HG03378 (cell line): ENCODE measurements at regions not wholly inside any gene's neighbourhood (a gene's known extent, or its start where the extent isn't known, plus 50 kb on each side); places are given as distances from the start of the nearest gene placed in this dataset.

Experiments used
- ATAC-seq: cut with Tn5 transposase; IDR thresholded peaks from one replicate; pipeline ENCODE4 v1.9.1; 2021; ENCODE audit warnings: mild to moderate bottlenecking, moderate library complexity; ENCODE audit not compliant: unreplicated experiment

DNA sequence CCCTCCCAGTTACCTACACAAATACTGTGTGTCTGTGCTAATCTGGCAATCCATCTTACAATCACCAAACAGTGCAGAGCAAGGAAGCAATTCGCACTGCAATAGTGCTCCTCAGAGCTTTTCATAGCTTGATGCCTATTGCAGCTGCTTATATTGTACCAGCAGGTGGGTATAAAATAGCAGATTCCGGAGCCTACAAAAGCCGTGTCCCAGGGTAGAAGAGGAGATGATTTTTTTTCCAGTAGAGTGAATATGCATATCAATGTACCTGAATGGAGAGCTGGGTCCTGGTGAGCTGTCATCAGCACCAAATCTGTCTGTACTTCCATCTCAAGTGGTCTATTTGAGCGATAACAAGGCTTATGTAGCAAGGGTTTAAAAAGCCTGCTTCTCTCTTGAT lies 668.4 kb downstream of the DIAPH3 start:
- no peak for ATAC-seq

DNA sequence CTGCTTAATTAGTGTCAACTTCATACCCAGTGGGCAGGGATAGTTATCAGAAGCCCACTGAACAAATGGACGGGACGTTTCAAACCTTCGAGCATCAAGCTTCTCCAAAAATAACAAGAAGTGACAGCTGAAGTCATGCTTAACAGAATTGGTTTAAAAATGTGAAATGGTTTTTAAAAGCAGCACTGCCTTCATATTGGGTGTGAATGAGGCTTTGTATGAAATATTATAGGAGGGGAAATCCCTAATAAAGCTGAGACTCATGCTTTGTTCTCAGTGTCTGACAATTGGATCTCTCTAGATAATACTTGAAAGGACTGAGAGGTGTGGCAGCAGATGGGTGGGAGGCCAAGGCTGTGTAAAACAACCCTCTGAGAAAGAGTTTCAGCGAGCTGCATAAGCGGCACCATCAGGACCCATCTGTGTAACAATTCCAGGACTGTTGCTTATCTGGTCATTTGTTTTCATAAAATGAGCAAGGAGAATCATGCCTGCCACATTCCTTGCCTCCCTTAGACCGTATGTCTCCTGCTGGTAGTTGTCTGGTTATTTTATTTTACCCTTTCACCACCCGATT lies 667.7 kb downstream of the DIAPH3 start:
- ATAC-seq: no peak

DNA sequence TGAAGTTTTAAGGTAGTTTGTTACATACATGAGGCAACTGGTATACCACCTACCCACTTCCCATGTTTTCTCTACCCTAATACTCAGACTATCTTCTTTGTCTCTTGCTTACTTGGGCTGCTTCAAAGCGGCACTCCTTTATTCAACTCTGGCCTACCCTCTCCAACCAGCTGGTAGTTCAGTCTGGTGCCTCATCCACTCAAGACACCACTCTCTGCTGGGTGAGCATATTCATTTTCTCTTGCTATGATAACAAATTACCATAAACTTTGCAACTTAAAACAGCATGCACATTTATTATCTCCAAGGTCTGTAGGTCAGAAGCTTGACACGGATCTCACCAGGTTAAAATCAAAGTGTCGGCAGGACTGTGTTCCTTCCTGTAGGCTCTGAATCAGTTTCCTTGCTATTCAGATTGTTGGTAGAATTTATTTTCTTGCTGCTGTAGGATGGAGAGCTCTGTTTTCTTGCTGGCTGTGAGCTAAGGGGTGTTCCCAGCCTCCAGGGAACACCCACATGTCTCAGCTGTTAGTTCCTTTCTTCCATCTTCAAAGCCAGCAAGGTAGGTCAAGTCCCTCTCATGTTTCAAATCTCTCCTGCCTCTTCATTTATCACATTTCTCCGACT lies 666.0 kb downstream of the DIAPH3 start:
- ATAC-seq: no peak

DNA sequence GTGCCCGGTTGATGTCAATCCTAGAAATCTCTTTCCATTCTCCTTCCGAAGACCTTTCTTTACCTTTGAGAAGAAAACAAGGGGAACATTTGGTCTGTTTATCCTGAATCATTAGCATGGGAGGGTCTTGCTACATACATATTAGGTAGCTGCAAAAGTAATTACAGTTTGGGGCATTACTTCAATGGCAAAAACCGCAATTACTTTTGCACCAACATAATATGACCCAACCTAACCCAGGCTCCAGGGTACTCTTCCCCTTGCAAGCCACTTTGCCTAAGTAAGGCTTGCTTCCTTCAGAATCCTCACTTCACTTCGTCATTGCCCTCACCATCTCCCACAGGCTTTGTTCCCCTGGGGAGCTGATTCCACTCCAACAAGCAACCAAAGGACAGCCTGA lies 662.7 kb downstream of the DIAPH3 start:
- no peak for ATAC-seq

DNA sequence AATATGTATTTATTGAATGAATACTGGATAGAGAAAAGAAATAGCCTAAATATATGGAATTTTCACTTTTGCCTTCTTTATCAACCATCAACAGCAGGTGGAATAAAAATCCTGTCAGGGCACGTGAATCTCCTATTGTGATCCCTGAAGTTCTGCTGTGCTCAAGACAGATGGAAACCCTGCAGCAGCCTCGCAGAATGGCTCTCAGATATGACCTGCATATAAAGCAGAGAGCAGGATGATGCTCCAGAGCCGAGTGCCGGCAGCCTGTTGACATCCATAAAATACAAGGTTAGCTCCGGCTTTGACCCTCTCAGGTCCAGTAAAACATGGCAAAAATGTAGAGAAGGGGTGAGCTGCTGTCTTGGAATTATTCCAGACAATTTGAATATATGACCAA lies 659.3 kb downstream of the DIAPH3 start:
- no peak for ATAC-seq

DNA sequence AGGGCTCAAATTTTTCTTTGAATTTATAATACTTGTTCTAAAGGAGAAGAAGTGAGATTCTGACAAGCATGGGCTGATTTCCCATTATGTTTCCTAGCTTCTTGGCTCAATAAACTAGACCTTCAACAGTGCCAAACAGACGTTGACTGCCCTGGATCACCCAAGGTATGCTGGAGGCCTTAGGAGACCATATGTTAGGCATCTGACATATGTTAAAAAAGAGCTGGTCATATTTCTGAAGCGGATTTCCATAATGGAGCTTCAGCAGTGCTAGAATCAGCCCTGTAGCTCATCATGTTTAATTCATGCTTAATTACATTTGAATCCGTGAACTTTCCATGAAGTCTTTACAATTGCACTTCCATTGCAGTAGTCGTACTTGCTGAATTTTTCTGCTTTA lies 653.3 kb downstream of the DIAPH3 start:
- no peak for ATAC-seq

DNA sequence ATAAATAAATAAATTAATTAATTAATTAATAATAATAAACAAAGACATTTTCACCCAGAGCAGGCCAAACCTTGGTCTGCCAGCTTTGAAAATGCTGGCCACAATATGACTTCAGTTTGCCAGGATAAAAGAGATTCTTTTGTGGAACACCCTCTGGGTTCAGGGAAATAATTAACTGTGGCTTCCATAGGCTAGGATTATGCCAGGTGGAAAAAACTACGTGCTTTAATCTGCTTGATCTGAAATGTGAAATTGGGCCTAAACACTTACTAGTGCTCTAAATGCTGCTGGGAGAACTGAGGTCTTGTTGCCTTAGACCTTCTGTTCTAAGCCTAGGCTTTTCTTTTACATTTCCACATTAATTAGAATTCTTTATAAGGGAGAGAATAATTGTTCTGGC lies 650.0 kb downstream of the DIAPH3 start:
- ATAC-seq: no peak

DNA sequence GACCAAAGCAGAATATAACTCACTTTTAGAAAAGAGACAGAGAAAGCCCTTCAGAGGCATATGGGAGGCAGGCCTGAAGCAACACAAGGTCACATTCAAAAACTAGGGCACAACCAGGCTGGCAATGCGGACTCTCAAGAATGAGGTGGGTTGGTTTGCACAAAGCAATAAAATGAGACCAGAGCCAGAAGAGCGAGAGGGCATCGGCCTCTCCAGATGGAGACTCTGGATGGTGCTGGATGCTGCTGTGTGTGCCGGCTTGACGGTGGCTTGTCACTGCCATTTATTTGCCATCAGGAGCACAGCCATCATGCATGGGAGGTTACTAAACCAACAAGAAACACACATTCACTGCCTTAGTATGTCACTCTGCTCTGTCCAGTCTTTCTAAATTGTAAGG lies 649.4 kb downstream of the DIAPH3 start:
- no peak for ATAC-seq

DNA sequence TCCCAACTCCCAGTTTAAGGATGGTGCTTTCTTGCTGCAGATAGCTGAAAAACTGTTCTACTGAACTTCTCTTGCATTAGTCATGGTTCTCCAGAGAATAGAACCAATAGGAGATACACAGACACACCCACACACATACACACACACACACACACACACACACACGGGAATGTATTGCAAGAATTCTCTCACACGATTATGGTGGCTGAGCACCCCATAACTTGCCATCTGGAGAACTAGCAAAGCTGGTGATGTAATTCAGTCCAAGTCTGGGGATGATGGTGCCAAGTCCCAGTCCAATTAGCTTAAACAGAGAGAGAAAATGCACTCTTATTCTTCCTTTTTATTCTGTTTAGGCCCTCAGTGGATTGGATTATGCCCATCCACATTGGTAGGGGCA lies 643.9 kb downstream of the DIAPH3 start:
- no peak for ATAC-seq

DNA sequence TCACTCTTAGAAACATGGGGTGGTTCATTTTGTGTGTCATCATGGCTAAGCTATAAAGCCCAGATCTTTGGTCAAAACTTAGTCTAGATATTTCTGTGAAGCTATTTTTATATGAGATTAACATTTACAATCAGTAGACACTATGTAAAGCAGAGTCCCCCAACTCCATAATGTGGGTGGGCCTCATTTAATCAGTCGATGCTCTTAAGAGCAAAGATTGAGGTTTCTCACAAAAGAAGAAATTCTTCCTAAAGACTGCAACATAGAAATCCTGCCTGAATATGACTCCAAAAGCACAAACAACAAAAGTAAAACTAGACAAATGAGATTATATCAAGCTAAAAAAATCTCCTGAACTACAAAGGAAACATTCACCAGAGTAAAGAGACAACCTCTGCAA lies 642.2 kb downstream of the DIAPH3 start:
- no peak for ATAC-seq

DNA sequence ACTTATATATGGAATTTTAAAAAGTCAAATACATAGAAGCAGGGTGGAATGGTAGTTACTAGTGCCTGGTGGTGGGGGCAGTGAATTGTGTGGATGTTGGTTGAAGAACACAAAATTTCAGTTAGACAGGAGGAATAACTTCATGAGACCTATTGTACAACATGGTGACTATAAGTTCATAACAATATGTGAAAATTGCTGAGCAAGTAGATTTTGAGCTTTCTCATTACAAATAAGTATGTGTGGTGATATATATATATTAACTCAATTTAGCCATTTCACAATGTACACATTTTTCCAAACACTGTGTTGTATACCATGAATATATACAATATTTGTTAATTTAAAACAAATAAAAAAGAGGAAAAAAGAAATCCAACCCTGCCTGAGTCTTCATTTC lies 641.1 kb downstream of the DIAPH3 start:
- ATAC-seq: no peak

DNA sequence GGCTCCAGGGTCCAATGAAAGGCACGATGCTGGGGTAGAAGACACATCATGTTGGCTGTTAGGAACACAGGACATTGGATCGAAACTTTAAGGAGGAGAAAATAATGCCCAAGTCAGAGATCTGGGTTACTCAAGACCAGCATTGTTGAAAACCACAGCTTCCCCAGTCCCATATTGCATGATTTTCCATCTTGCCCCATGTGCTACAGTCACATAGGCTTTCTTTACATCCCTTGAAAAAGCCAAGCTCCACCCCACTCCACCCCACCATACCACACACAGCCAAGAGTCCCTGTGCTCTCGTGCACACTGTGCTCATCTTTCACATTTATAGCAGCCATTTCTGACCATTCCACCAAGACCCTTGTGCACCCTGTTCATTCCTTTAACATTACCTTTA lies 636.2 kb downstream of the DIAPH3 start:
- no peak for ATAC-seq

DNA sequence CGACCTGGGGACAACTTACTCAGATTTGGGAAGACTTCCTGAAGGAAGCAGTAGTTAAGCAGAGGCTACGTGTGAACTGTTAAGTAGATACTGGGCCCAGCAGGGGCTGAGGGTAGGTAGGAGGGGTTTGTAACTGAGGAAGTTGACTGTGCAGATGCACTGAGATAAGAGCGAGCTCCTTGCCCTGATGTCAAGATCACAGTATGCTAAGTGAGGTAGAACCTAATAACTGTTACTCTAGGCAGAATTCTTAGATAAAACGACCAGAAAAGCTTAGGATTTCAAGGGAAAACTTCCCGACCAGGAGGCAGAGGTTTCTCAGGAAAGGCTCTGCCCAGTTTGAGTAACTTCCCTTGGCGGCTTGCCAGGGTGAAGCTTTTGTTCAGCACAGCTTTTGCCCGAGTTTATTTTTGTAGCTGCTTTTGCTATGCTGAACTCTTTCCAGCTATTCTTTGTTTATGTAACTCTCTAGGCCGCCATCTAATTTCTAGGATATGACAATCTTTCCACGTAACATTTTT lies 632.1 kb downstream of the DIAPH3 start:
- ATAC-seq: peak; percentile 72

DNA sequence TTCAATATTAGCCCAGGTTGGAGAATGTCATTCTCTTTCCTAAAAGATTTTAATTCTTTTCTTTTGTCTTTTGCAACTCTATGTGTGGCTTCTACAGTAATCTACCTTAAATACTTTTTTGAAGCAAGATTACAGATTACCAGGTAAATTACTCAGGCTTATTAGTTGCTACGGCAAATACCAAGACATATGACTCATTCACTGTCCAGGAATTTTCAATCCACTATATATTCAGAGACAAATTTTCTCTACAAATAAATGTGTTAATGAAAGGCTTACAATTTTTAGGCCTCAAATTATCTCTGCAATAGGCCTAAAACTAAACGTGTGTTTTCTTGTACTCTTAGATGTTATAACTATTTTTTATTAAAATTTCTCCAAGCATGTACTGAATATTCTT lies 631.3 kb downstream of the DIAPH3 start:
- ATAC-seq: no peak

DNA sequence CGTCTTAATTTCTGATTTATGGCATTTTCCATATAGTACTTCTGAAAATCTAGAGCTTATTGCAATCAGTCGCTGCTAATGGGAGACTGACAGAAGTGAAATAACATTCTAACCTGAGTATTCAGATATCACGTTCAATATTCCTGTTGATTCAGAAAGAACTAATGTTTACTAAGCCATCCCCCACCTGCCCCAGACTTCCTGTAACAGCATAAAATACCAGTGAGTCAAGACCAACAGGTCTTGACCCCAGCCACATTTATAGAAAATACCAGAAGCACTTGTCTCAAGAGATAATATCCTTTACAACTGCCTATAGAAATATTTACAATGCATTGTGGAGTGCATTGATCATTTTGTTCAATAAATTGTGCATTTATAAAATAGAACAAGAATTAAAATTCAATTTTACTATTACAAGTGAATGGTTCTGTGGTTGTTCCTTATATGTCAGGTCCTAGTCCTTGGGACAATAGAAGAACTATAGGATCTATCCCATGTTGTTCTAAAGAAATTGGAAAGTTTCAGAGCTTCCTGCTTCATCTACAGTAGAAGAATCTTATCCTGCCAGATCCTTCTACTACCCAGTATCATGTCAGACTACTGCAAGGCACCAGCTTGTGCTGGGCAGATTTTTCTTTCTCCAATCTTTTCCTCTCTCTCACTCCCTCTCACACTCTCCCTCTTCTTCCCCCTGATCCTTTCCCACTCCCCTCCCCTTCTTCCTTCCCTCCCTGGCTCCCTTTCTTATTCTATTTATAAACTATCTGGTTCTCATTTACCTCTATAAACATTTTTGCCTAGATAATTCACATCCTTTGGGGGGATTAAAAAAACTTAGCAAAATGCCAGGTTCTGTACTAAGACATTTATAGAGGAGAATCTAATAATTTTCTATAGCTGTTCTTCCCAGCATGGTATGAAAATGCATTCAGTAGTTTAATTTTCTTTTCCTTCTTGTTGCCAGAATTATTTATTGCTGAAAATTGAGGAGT lies 629.9 kb downstream of the DIAPH3 start:
- ATAC-seq: no peak

DNA sequence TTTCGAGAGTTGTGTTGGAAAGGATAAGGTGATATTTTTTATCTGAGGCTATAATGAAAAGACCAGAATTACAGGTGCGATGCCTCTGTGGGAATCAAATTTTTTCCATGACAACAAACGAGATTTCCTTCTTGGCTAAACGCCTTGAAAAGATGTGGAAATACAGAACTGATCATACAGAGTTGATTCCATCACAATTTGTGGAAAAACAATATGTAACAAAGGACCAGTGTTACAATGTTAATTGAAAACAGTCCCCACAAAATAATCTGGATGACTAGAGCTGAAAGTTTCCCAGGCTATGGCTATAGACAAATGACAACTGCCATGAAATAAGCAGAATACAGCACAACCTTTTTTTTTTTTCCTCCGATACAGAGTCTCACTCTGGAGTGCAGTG lies 628.9 kb downstream of the DIAPH3 start:
- no peak for ATAC-seq

DNA sequence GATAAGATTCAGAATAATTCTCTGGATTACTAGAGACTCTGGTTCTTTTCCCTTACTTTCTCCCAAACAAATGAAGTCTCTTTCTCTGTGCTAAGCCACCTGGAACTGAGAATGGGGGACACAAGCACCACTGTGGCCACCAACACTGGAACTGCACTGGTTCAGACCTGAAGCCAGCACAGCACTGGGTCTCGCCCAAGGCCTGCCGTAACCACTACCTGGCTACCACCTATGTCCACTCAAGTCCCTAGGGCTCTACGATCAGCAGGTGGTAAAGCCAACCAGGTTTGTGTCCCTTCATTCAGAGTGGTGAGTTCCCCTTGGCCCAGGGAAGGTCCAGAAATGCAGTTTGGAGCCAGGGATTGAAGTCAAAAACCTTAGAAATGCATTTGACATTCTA lies 626.2 kb downstream of the DIAPH3 start:
- no peak for ATAC-seq

DNA sequence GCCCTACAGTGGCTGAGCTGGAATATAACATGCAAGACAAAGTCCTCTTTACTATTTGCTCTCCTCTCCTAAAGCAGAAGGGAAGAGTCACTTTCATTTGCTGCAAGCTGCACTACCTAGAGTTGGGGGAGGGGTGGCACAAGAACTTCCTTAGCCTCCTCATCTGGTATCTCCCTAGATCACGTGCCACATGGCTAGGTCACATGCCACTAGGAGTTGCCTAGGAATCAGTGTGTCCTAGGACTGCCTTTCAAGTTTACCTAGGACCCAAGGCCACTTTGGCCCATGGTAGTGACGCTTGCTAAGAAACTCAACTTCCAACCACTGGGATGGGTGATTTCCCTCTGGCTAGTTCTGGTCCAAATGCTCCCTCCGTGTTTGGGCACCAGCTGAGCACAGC lies 625.2 kb downstream of the DIAPH3 start:
- no peak for ATAC-seq

DNA sequence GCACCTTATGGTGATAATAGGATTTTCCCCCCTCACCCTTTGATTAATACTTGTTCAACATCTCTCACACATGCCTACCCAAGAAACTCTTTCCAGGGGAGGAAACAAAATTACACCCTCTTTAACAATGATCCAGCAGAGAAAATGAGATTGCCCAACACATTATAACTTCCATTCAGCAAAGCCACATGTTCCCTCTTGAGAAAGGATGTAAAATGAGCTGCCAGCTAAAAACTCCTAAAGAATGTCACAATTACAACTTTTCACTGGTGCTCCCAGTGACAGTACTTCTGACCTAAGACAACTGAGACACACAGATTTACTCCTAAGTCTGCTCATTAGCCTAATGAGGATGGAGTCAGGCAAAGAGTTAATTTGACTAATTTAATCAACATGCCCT lies 621.4 kb downstream of the DIAPH3 start:
- no peak for ATAC-seq

DNA sequence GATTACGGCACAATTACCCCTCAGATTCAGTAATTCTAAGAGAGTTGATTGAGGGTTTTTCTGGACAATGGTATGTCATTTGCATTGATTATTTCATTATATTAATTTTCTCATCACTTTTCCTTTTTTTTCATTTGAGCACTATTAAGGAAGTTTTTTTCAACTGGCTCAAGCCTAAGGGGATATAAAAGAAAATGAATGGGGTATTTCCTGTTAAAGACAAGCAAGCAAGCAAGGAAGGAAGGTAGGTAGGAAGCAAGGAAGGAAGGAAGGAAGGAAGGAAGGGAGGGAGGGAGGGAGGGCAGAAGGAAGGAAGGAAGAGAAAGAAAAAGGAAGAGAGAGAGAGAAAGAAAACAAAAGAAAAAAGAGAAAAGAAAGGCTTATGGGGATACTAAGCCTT lies 620.3 kb downstream of the DIAPH3 start:
- no peak for ATAC-seq

DNA sequence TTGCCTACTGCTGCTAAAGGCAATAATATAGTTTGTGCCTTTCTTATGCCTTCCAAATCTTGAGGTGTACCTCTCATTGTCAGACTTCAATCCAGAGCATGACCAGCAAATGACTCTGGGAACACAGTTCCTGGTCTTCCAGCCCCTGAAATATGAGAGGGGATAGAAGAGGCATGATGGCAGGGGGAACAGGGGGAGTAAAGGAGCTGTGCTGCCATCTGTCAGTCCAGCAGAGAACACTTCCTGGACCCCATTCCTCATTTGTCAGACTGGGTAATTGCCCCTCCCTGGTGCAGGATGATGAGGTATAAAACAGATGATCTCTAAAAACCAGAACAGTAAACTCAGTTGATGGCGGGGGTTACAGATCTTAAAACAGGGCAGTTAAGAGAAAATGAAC lies 618.7 kb downstream of the DIAPH3 start:
- no peak for ATAC-seq

DNA sequence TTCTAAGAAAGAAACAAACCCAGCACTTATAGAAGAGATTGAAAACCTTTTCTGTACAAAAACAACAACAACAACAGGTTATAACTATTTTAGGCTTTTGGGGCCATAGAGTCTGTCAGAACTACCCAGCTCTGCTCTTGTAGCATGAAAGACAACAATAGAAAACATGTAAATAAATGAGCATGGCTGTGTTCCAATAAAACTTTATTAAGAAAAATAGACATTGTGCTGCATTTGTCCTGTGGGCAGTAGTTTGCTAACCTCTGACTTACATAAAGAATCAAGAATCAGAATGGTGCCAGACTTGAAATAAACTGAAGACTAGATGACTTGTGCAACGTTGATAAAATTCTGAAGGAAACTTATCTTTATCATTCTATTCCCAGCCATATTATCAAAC lies 617.5 kb downstream of the DIAPH3 start:
- ATAC-seq: no peak
